ENCODE measurements at regions not wholly inside any gene's neighbourhood (a gene's known extent, or its start where the extent isn't known, plus 50 kb on each side); places are given as distances from the start of the nearest gene placed in this dataset.

DNA sequence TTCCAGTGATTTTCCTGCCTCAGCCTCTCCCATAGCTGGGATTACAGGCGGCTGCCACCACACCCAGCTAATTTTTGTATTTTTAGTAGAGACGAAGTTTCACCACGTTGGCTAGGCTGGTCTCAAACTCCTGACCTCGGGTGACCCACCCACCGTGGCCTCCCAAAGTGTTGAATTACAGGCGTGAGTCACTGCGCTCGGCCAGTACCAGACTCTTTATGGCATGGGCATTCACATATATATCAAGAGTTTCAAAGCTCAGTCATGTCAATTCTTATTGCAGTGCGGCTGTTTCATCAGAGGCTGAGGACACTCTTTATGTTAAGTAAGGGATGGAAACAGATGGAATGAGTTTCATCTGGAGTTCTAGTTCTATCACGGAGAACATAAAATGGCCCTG is 315.2 kb upstream of the CDH6 start:
- intact Hi-C loops (cut with DNase I): no loop called here
- no peak for ATAC-seq
- DNase-seq: no peak

DNA sequence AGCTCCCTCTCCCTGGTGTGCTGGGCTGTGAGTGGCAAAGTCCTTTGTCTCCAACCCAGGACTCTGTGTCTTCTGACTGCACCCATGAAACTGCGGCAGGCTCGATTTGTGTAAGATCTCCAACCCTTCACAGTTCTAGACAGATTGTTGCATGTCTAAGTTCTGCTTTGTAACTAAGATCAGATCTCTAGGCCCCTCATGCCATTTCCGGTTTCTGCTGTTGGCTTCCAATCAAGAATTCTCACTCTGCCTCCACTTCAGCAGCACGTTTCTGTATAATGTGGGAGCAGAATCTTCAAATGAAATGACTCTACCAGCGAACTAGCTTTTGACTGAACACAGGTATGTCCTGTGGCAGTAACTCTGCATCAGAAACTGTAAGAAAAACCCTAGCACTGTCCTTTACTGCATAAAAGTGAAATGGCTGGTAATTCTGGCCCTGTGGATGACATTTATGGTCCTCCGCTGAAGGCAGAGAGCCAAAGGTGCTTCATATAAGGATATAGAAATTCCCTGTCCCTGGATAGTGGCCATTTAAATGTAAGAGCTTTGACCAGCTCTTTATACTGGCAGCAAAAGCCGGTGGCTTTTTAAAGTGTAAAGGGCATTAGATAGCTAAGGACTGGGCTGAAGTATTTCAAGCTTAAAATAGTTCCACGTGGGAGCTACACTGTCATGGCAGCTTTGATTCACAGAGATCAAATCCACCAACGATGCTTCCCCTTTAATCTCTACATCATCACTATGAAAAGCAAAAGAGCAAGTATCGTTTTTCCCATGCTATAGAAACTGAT is 319.0 kb upstream of the CDH6 start:
- ATAC-seq (peak; percentile 68 to 74), DNase-seq (no peak)
- intact Hi-C loops (cut with DNase I): no loop called here

DNA sequence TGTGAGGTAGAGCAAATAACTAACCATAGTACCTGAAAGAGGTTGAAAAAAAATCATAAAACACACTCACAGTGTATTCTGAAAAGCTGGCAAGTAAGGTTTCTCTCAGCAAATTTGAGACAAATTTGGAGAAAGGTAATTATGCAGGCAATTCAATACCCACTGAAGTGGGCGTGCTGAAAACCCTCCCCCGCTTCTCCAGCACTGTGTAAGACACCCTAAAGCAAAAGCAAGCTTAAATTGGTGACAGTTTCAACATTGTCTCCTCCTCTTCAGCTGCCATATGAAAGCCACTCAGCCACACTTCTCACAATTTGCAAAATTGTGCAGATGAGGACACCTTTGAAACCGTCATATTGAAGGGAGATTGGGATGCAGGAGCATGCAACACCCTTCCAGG is 322.3 kb upstream of the CDH6 start:
- intact Hi-C loops (cut with DNase I): no loop called here
- ATAC-seq (no peak), DNase-seq (no peak)

DNA sequence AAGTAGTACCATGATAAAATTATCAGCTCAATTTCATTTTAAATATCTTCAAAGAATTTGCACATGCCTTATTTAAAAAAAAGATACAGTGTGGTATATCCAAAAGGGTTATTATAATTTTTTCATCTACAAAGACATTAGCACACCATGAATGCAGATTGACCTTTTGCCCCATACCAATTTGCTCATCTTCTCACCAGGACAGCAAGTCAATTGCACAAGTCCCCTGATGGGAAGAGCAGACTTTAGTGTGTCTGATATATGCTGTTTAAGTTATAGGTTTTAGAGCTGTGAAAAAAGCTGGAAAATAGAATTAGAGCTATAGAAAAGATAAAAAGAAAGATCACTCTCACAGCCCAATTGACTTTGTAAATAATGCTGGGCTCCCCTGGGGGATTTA is 325.8 kb upstream of the CDH6 start:
- ATAC-seq: no peak
- DNase-seq: no peak
- intact Hi-C loops (cut with DNase I): no loop called here

DNA sequence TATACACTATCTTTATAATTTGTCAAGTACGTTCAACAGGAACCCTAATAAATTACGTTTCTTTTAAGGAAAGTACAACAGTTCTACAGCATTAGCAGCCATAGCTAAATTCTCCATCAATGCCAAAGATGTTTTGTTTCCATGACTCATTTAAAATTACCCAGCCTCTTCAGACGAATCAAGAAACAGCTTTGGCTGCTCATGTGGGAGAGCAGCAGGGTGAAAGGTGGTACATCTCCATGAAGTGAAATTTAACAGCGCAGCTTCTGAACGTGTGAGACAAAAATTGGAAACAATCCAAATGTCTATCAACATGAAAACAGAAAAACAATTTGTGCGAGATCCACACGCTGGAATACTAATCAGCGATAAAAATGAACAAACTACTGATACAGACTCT is 327.3 kb upstream of the CDH6 start:
- DNase-seq: no peak
- intact Hi-C loops (cut with DNase I): no loop called here
- ATAC-seq: peak; percentile 63 to 68

DNA sequence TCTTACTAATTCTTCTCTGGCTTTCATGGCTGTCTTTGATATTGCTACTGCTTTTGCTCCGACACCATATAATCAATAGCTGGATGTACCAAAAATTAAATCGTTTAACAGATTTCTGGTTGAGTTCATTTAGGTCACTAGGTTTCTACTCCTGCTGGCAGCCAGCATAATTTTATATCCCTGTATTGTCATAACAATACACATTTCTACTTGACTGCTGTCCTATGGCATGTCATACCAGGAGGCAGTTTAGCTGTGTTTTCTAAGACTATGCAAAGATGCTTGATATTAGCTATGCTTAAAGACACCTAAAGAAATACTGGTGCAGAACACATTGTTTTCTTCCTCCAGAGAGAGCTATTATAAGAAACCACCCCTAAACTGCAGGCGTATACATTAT is 337.2 kb upstream of the CDH6 start:
- ATAC-seq (no peak), DNase-seq (no peak)
- intact Hi-C loops (cut with DNase I): no loop called here

DNA sequence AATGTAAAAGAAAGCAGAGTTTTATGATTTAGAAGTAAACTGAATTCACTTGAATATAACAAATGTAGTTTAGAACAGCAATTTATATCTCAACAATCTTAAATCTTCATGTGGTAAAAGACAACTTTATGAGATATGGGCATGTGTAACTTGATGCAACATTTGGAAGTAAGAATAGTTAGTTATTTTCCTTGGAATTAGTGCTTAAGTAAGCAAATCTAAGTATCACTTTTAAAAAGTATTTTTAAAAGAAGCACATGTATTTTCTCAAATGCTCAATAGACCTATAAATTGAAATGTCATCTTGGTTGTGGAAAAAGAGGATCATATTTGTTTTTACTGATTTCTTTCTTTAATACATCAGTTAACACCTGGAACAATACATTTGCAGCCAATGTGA is 340.3 kb upstream of the CDH6 start:
- intact Hi-C loops (cut with DNase I): no loop called here
- no peak for DNase-seq
- no peak for ATAC-seq

DNA sequence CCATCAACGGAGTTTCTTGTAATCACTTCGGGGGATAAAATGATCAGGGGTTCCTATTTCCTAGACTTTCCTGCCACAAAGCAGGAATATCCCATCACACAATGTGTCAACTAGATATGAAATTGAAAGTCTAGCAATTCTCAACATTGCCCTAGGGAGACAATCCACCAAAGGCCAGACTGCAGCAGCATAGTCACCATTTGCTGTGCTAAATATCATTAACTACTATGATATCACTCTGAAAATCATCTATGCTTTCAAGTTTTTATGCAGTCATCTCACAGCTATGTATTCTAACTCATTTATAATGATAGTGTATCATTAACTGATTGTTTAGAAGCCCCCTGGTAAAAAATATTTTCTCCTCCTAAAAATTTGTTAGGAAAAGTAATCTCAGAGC is 342.6 kb upstream of the CDH6 start:
- intact Hi-C loops (cut with DNase I): no loop called here
- no peak for ATAC-seq
- DNase-seq: no peak

DNA sequence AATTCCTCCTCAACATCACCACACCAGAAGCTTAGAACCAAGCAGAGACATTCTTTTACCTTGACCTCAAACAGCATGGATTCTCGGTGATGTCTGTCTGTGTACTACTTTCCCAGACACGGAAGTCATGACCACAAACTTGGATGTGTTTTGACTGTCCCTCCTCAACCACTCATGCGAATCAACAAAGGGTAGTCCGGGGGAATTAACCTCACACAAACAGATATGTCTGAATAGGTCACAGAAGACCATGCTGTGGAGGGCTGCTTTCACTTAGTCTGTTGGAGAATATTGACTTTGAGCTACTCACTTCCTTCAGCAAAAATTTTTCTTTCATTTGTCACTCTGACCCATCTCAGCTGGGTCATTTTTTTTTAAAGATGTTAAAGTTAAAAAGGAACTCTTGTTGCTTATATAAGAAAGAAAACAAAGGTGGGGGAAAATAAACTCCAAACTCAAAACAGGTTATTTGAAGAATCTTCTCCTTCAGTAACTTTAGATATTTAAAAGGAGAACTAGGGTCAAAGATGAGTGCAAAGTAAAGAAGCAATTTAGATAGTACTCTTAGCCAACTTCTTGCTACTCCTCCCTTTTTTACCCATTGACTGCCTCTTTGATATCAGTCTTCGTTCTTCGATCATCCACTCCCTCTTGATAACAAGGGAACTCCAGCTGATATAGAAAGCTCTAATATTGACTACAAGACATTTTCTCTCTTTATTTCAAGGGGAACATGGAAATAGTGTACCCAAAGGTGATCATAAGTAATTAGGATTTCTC is 343.4 kb upstream of the CDH6 start:
- DNase-seq (no peak), ATAC-seq (no peak)
- intact Hi-C loops (cut with DNase I): no loop called here

DNA sequence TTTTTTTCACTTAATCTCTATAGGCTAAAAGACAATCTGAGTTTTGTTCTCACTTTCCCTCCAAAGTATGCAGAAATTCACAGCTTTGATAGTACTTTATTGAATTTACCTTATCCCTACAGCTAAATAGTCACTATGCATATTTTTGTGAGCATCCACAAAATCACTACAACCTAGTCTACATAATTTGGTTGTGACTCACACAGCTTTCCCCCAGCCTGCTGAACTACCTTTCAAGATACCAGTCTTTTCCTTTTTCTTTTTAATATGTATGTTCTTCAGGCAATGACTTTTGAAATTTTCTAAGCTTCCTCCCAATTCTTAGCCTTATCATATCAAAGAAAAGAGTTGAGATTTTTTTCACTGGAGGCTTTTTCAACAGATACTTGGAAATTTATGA is 347.3 kb upstream of the CDH6 start:
- no peak for DNase-seq
- ATAC-seq: no peak
- intact Hi-C loops (cut with DNase I): no loop called here

DNA sequence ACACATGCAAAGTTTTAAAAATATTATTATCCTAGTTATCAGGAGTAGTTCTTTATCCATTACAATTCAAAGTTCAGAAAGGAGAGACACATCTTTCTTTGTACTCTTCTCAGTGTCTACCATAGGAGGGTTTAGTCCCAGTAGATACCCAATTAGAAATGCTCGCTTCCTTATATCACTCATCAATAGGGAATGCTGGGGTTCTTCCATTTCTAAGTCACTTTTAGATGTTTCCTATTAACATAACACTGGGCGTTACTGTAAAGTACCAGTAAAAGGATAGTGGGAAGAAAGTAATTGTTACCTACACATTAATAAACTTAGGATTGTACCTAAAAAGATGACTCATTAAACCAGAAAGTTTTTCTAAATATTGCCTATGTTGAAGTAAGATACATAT is 348.3 kb upstream of the CDH6 start:
- intact Hi-C loops (cut with DNase I): no loop called here
- no peak for ATAC-seq
- DNase-seq: no peak

DNA sequence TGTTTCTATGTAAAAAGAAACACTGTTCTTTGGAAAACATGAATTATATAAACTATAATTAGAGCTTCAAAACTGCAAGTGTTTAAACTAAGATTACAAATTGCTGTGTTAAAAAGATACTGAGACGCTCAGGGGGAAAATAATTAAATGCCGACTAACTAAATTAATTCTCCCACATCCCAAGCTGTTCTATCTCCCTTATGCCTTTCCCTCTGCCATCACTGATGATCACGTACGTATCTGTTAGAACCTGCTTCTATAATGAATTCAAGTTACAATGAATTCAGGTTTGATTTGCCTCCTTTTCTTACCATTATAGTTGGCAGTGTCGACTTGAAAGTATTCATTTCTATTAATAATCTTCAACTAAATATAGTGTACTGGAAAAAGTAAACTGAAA is 349.9 kb upstream of the CDH6 start:
- DNase-seq (no peak), ATAC-seq (no peak)
- intact Hi-C loops (cut with DNase I): no loop called here

DNA sequence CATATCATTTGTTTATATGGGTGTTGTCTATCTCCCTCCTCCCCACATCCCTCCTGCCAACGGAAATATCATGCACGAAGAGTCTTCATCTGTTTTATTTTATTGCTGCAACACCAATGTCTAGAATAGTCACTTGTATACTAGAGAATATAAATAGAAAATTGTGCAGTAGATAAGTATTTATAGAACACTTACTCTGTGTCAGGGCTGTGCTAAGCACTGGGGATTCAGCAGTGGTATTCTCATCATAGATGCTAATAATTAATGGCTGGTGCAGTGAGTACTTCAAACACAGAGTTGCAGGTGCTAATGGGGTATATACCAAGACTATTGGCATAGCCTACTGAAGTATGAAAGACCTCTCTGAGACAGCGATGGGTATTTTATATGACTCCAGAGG is 353.5 kb upstream of the CDH6 start:
- no peak for DNase-seq
- intact Hi-C loops (cut with DNase I): no loop called here
- ATAC-seq: peak; percentile 92 to 94

DNA sequence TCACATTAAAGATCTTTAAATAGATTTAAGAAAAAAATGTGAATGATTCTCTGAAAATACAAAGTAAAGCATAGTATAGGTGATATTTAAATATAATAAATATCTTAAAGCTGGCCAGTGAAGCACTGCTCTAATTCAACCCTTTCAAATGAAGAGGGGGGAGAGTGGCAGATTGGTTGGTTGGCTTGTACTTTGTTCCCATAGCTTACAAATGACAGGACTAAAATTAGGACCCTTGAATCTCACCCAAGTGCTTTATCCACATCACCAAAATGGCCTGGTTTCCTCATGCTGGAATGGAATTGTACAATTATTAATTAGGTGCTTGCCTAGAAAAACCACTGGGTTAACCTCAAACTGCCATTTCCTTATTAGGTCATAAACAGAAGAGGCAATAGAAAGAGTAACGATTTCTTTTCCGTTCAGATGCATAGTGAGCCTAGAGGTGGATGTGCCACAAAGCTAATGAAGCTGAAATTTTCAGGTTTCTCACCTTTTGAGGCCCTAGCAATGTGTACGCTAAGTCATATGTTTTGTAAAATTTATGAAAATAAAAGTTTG is 354.5 kb upstream of the CDH6 start:
- no peak for DNase-seq
- intact Hi-C loops (cut with DNase I): no loop called here
- ATAC-seq: peak in 1 of 2 donors; percentile 14

DNA sequence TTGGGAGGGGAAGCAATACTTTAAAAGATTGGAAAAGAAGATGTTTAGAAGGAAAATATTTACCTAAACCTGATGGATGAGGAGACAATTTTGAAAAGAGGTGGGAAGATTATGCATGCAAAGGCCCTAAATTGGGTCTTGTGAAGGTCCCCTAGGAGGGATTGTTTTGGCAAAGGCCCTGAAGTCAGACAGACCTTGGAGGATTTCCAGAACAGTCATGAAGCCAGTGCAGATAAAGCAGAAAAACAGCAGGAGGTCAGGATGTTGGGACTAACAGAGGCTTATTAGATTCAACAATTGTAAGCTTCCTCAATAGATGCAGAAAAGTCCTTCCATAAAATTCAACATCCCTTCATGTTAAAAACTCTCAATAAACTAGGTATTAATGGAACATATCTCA is 361.0 kb upstream of the CDH6 start:
- ATAC-seq (no peak), DNase-seq (no peak)
- intact Hi-C loops (cut with DNase I): no loop called here

DNA sequence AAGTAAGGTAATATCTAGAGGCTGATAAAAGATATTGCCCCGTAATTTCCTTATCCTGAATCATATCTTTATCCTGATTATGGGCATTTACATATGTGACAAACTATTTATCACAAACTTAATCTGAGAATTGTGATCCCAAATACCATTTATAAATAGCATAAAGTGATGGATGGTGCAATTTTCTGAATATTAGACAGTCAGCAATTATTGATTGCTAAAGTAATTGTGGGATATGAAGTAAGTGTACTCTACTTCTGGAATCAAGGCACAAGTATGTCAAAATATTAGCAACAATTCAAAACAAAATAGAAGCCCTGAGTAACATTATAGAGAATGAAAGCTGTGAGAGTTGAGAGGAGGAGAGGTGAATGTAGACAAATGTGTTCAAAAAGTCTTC is 361.9 kb upstream of the CDH6 start:
- intact Hi-C loops (cut with DNase I): no loop called here
- ATAC-seq: no peak
- no peak for DNase-seq

DNA sequence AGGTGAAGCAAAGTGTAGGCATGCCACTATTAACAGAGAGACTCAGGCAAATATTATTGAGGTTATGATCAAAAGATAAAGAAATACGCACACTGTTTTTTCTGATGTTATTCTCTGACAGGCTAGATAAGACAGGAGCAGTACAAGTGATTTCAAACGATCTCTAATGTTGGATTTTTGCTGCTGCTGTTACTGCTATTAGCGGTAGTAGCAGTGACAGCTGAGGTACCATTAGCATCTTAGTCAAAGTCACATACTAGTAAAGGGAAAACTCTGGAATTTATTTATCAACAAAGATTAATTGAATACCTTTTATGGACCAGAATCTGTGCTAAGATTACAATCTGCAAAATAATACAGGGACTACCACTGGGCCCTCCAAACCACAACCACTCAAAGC is 362.4 kb upstream of the CDH6 start:
- no peak for DNase-seq
- intact Hi-C loops (cut with DNase I): no loop called here

DNA sequence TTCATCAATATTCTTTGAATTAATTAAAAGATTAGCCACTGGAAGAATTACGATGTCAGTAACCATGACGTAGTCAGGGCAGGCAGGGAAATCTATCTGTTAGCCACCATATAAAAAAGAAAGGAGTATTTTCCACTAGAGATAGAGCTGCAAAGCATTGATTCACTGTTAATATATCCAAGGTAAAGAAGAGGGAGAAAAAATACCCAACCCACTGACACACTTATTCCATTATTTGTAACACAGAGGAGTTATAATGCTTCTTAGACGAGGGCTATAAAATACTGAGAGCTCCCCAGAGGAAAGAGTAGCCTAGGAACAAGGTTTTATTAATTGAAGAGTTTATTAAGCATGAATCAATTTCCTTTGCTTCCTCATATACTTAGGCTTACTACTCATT is 382.2 kb upstream of the CDH6 start:
- ATAC-seq: no peak
- DNase-seq: no peak
- intact Hi-C loops (cut with DNase I): no loop called here

More for the DNA sequence above, 362.4 kb upstream of the CDH6 start:
- ATAC-seq: no peak

DNA sequence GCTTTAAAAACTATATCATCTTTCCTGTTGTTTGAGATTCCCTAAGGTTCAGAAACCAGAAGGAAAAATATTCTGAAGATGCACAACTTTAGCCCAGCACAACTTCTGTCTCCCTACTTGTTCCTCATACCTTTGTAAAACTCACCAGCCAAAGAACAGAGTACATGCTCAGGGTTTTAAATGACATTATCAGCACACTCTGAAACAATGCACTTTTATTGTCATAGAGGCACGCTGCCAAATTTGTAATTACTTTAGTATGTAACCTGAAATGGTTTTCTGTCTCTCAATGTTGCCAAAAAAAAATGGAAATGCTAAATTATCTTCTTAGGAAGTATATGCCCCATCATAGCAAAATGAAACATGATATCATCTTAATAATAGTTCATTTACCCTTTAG is 383.6 kb upstream of the CDH6 start:
- ATAC-seq (no peak), DNase-seq (no peak)
- intact Hi-C loops (cut with DNase I): loop anchor here in 1 of 2 donors (5.0 kb wide), 1 partner anchor 377 kb away; no protein-coding TSS in a partner anchor

DNA sequence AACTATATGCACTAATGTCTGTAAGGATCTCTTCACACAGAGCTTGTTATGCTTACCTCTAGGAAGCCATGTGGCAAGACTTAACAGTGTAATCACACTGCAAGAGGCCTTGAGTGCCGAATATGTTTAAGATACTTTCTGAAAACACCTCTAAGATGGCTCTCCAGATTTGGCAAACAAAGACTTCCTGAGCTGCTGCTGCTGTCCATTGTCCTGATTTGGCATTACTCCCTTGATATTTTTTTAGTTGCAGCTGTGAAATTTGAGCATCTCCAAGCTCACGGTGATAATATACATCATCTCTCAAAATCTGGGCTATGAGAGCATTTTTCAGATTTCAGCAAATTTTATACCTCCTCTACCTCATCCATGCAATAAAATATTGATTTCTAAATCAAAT is 384.5 kb upstream of the CDH6 start:
- ATAC-seq (no peak), DNase-seq (no peak)
- intact Hi-C loops (cut with DNase I): loop anchor here in 1 of 2 donors (5.0 kb wide), 1 partner anchor 378 kb away; no protein-coding TSS in a partner anchor

Measured in left cardiac atrium (tissue), 4 donors.